ENCODE measurements at regions not wholly inside any gene's neighbourhood (a gene's known extent, or its start where the extent isn't known, plus 50 kb on each side); places are given as distances from the start of the nearest gene placed in this dataset.

DNA sequence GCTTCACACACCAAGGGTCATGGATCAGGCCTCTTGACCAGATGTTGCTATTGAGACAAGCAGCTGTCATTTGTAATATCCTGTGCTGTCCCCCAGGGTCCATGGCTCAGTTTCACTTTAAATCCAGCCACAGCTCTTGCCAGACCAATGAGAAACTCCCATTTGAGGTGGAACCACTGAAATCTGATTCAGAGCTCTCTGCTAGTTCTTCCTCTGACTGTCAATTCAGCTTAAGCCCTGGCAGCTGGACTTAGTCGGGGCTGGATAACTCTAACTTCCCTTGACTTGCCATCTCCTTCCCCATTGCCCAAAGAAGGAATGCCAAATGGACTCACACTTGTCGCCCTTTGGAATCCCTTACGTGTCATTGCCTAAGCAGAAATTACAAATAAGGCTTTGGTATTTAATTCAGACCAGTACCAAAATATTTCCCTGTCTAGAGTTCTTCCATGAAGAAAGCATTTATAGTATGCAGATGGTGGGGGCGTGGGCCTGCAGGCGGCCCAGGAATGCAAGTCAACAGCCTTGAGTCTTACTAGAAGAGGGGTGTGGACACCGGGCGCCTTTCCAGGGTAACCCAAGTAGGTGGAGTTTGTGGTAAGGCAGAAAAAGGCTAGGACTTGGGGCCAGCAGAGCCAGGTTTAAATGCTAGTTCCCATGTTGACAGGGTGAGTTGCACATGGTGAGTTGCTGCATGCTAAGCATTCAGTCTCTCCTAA, 96.9 kb upstream of the TMPO start:
- DNase-seq (ENCODE audit: low read depth in 2 of 2, low spot score in 1 of 2) = no peak

DNA sequence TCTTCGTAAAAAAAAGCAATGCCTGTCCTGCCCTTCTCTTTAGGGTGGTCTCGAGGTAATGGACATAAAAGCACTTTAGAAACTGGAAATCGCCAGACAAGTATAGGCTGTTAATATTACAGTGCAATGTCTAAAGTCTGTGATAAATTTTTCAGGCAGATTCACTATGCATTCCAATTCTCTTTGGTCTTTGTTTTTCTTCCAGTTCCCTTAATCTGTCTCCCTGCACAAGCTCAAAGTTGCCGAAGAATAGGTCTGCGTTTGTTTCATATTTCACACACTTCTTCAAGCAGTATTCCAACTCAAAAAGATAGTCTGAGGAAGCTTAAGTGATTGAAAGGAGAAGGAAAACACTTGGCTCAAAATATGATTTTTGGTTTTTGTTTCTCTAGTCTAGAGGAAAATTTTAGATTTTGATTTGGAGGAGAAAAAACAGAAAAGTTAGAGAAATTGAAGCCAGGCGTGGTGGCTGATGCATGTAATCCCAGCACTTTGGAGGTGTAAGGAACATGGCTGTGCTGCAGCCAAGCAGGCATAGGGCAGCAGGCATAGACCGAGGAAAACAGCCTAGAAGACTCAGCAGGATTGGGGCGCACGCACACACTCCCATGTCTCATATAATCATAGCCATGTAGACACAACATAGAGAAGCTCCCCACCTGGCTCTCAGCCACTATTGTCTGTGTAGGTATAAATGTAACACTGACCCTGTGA, 96.2 kb upstream of the TMPO start:
- DNase-seq (ENCODE audit: low read depth in 2 of 2, low spot score in 1 of 2) = no peak

GRCh38 chr12:98419795-98420404, 95.5 kb upstream of the TMPO start:
- no peak for DNase-seq (ENCODE audit: low read depth in 2 of 2, low spot score in 1 of 2)

GRCh38 chr12:98420461-98420860, 94.9 kb upstream of the TMPO start:
- DNase-seq (ENCODE audit: low read depth in 2 of 2, low spot score in 1 of 2) = no peak

GRCh38 chr12:98421316-98421715, 94.1 kb upstream of the TMPO start:
- no peak for DNase-seq (ENCODE audit: low read depth in 2 of 2, low spot score in 1 of 2)

DNA sequence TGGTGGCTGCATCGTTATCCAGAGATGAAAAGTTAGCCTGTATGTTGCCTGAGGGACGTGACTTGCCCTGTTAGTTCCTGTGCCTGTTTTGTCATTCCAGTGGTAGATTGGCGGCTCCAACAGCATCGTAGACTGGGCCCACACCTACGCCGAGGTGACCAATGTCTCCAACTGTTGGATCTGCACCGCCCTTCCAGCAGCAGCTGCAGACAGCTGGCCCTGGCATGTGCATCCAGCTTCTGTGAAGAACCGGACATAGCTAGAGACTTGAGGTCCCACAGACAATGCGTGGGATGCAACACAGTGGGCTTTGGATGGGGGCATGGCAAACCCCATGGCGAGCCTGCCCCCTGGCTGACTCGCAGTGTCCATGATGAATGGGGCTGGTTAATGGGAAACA, 93.0 kb upstream of the TMPO start:
- no peak for DNase-seq (ENCODE audit: low read depth in 2 of 2, low spot score in 1 of 2)

- DNase-seq (ENCODE audit: low read depth in 2 of 2, low spot score in 1 of 2) = no peak
These were observed 92.6 kb upstream of the TMPO start for GRCh38 chr12:98422812-98423211.

- no peak for DNase-seq (ENCODE audit: low read depth in 2 of 2, low spot score in 1 of 2)
These were observed 91.4 kb upstream of the TMPO start for GRCh38 chr12:98423963-98424362.

DNA sequence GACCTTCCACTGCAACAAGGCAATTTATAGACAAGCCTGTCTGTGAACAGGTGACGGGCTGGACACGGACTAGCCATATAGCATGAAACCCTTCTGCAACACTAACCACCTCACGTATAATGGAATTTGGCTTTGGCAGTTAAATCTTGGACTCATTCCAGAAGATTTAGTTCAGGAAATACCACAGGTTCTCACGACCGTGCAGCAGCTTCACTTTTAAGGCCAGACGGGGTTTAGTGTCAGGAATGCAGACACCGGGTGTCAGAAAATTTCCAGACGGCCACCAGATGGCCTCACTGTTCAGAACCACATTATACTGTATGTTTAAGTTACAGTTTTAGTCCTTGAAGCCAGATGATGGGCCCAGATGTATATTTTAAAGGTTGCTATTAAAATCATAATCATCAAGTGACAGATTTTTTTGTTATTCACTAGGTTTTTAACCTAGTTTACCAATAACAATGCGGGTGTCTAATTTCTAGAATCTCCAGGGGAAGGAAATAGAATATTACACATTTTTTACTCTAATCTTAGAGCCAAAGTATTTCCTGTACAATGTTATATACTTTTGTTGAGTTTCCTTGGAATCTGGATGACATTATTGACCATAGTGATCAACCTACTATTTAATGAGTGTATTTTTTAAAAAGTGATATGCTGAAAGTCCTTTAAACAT, 90.5 kb upstream of the TMPO start:
- DNase-seq (ENCODE audit: low read depth in 2 of 2, low spot score in 1 of 2) = peak in 1 of 2 donors; percentile 3

GRCh38 chr12:98425859-98426258, 89.5 kb upstream of the TMPO start:
- DNase-seq (ENCODE audit: low read depth in 2 of 2, low spot score in 1 of 2) = no peak

- DNase-seq (ENCODE audit: low read depth in 2 of 2, low spot score in 1 of 2) = no peak
These were observed 84.3 kb upstream of the TMPO start for GRCh38 chr12:98431089-98431488.

DNA sequence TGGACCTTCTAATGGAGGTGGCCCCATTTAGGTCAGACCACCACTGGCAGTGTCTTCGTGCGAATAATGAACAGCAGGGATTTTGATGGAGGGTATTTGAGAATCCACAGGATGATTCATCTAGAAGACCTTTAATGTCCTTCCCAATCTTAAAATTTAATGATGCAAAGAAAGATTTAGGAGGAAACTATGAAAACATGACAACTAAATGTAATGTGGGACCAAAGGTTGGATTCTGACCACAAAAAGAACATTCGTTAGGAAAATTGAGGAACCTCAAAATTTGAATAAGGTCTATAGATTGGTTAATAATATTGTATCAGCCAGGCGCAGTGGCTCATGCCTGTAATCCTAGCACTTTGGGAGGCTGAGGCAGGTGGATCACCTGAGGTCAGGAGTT, 78.2 kb upstream of the TMPO start:
- DNase-seq (ENCODE audit: low read depth in 2 of 2, low spot score in 1 of 2) = no peak

DNA sequence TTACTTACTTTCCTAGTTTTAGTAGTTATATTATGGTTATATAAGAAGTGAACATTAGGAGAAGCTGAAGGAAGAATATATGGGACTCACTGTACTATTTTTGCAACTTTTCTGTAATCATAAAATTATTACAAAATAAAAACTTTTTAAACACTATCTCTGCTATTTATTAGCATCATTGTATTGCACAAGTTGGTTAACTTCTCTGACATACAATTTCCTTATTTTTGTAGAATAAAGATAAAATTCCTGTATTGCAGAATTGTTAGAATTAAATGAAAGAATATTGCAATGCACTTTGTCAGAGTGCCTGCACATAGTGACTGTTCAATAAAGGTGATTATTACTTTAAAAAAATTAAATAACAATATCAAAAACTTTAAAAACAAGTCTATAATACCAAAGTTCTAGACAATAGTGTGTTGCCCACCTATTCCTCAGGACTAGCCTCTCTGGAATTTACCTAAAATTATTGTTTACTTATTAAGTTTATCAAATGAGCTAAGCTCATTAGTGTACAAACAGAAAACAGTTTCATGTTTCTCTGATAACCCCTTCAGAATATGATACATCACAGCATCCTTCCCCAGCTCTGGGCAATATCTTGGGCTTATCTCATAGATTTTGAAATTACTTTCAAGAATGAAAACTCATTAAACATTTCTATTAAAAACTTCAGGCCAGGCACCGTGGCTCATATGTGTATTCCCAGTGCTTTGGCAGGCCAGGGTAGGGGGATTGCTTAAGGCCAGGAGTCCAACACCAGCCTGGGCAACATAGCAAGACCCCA, 77.4 kb upstream of the TMPO start:
- no peak for DNase-seq (ENCODE audit: low read depth in 2 of 2, low spot score in 1 of 2)

- no peak for DNase-seq (ENCODE audit: low read depth in 2 of 2, low spot score in 1 of 2)
These were observed 76.6 kb upstream of the TMPO start for GRCh38 chr12:98438656-98439230.

DNA sequence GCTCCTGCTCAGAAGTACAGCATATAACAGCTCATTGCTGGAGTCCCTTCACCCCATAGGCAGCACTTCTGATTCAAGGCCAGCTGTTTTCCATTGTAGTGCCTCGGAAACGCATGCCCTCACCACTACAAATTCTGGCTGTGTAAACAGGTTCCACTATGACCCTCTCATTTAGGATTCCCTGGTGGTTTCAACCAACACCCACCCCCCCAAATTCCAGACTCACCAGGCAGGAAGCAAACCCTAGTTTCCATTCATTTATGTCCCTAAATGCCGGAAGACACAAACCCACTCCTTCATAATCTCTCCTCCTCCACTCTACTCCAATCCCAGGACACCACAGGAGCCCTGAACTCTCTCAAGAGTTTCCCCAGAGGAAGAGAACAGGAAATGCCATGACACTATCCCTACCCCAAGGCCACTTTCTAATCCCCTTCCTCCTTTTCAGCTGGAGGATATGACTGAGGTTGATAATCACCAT, 75.9 kb upstream of the TMPO start:
- DNase-seq (ENCODE audit: low read depth in 2 of 2, low spot score in 1 of 2) = no peak

DNA sequence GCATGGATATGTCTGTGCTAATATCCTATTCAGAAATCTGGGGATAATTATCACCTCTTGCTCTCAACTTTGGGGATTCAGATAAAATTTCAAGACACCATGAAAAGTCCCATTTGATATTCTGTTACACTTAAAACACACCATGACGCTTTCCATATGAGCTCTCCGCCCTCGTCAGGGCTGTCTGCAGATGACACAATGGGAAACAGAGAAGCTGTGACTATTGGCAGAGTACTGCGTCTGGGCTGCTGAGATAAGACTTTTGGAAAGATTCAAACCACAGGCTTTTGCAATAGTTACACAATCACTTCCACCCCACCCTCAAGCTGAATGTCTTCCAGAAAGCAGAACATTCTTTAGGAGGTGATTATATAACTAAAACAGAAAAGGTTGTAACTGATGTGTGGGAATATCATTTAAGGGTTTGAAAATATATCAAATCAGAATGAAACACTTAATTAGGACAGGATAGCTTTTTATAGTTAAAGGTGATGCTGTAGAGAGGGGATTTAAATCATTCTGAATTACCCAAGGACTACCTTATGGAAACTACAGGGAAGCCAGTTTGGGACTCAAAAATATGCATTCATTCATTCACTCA, 75.3 kb upstream of the TMPO start:
- no peak for DNase-seq (ENCODE audit: low read depth in 2 of 2, low spot score in 1 of 2)

DNA sequence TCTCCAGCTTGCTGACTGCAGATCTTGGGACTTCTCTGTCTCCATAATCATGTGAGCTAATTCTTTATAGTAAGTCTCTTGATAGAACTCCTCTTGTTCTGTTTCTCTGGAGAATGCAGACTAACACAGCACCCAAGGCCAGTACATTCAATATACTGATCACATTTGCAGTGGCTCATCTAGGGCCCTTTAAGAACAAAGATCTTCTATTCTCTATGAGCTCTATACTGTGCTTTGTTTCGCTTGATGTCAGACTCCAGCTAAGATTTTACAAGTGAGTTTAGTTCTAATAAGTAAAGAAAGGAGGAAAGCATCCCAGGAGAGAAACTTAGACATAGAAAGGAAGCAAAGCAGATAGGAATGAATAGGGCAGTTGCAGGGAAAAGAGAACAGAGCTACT, 69.3 kb upstream of the TMPO start:
- DNase-seq (ENCODE audit: low read depth in 2 of 2, low spot score in 1 of 2) = no peak

- DNase-seq (ENCODE audit: low read depth in 2 of 2, low spot score in 1 of 2) = no peak
These were observed 68.7 kb upstream of the TMPO start for GRCh38 chr12:98446682-98447081.

- DNase-seq (ENCODE audit: low read depth in 2 of 2, low spot score in 1 of 2) = no peak
These were observed 65.8 kb upstream of the TMPO start for GRCh38 chr12:98449584-98449983.

- no peak for DNase-seq (ENCODE audit: low read depth in 2 of 2, low spot score in 1 of 2)
These were observed 62.3 kb upstream of the TMPO start for GRCh38 chr12:98453070-98453469.
